Epithelial cell of proximal tubule (primary cell): ENCODE measurements at regions not wholly inside any gene's neighbourhood (a gene's known extent, or its start where the extent isn't known, plus 50 kb on each side); places are given as distances from the start of the nearest gene placed in this dataset.

Source experiments
- DNase-seq: peaks from one replicate; pipeline ENCODE4 v3.0.0-alpha.2; 2011; ENCODE audit warnings: low read depth
- H3K4me3 ChIP-seq: 2 replicates; pipeline ENCODE4 v1.5.1; 2011; ENCODE audit warnings: low read depth, mild to moderate bottlenecking, low read length
- CTCF ChIP-seq: conservative IDR thresholded peaks from 2 replicates; pipeline ENCODE4 v1.5.1; 2012; ENCODE audit warnings: low read depth, mild to moderate bottlenecking, low read length

- TF ChIP-seq CTCF: no peak
- DNase-seq: no peak
- H3K4me3 ChIP-seq: no peak overlapping the region
Observed at GRCh38 chr16:79717333-79718137, 117.0 kb upstream of the MAF start.

GRCh38 chr16:79716645-79717332 lies 116.3 kb upstream of the MAF start:
- H3K4me3 ChIP-seq: no peak overlapping the region
- no peak for TF ChIP-seq CTCF

GRCh38 chr16:79715061-79715460 lies 114.5 kb upstream of the MAF start:
- TF ChIP-seq CTCF: no peak
- H3K4me3 ChIP-seq: no peak overlapping the region
- no peak for DNase-seq

More at GRCh38 chr16:79716645-79717332, 116.3 kb upstream of the MAF start:
- no peak for DNase-seq

- H3K4me3 ChIP-seq: no peak overlapping the region
- DNase-seq: no peak
- TF ChIP-seq CTCF: no peak
Observed at GRCh38 chr16:79714440-79714839, 113.9 kb upstream of the MAF start.

- no peak for TF ChIP-seq CTCF
- H3K4me3 ChIP-seq: no peak overlapping the region
- no peak for DNase-seq
Observed at GRCh38 chr16:79713609-79714309, 113.2 kb upstream of the MAF start.

- H3K4me3 ChIP-seq: no peak overlapping the region
- no peak for DNase-seq
- no peak for TF ChIP-seq CTCF
Observed at GRCh38 chr16:79712276-79712675, 111.7 kb upstream of the MAF start.
